HG02973 (cell line): ENCODE measurements at regions not wholly inside any gene's neighbourhood (a gene's known extent, or its start where the extent isn't known, plus 50 kb on each side); places are given as distances from the start of the nearest gene placed in this dataset.
"Not testable (repeated sequence)": the region's sequence is repeated elsewhere in the genome, so short reads cannot be mapped to it uniquely, and the experiment has no call there.

ENCODE experiments used
- ATAC-seq: cut with Tn5 transposase; IDR thresholded peaks from one replicate; pipeline ENCODE4 v1.9.1; 2021; ENCODE audit warnings: moderate library complexity; ENCODE audit not compliant: unreplicated experiment

GRCh38 chr5:152607401-152608160 lies 202.5 kb upstream of the NMUR2 start:
- ATAC-seq, result no peak

- ATAC-seq, result no peak
These were observed 203.4 kb upstream of the NMUR2 start for GRCh38 chr5:152608458-152608857.

GRCh38 chr5:152619756-152620155 lies 214.7 kb upstream of the NMUR2 start:
- no peak for ATAC-seq

DNA sequence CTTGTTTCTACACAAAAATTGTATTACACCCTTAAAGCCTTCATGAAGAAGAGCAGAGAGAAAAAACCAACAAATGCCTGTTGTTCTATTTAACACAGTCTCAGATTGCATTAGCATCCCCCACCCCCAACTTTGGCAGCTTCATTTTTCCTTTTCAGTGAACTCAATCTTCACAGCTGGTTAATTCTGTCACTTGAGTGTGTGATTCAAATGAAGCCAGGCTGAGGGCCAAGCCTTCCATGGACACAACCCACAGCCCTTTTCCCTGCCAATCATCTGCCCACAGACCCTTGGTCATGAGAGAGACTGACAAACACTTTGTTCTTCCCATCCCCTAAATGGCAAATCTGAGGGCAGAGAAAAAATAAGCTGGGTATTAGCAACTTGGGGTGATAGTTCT lies 217.5 kb upstream of the NMUR2 start:
- ATAC-seq, result no peak

DNA sequence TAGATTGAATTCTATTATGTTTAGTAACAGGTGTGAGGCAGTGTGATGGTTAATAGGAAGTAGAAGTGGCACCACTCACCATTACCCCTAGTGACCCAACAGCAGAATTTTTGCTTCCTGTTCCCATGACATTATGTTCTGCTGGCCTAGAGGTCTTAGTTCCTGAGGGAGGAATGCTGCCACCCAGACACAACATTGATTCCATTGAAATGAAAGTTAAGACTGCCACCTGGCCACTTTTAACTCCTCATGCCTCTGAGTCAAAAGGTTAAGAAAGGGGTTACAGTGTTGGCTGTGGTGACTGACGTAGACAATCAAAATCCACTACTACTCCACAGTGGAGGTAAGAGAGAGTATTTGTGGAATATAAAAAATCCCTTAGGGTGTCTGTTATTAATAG lies 218.9 kb upstream of the NMUR2 start:
- ATAC-seq, result no peak

DNA sequence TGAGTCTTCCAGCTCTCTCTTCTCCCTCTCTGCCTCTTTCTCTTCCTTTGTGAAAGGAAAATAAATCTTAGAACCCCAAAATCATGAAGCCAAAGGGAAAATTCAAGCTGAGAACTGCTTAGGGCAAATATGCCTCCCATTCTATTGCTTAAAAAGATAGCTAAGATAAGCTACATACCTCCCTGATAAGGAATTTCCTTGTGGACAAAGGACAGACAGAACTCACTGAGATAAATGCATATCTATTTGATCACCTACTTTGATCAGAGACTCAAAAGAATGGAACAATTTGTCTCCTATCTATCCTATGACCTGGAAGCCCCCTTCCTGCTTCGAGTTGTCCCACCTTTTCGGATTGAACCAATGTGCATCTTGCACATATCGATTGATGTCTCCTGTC lies 220.6 kb upstream of the NMUR2 start:
- no peak for ATAC-seq

- no peak for ATAC-seq
These were observed 226.1 kb upstream of the NMUR2 start for GRCh38 chr5:152631221-152631620.

- no peak for ATAC-seq
These were observed 227.3 kb upstream of the NMUR2 start for GRCh38 chr5:152632360-152632759.

- no peak for ATAC-seq
These were observed 229.5 kb upstream of the NMUR2 start for GRCh38 chr5:152634586-152634985.

- ATAC-seq, result no peak
These were observed 234.0 kb upstream of the NMUR2 start for GRCh38 chr5:152638996-152639552.

- ATAC-seq, result no peak
These were observed 237.1 kb upstream of the NMUR2 start for GRCh38 chr5:152641970-152642805.

DNA sequence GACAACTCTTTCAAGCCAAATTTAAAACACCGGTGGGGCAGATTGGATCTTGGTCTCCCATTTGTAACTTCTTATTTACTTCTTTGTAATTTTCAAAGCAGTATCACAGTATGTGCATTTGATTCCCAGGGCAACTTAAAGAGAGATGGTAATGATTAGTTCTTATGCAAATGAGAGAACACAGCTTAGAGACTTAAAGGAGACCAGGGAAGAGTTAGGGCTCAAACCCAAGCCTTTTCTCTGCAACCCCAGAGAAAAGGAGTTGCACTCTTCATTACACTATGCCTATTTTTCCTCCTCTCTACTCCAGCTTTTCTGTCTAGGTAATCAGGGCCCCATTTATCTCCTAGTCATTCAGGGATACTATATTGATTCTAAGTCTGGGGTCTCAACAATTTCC lies 237.8 kb upstream of the NMUR2 start:
- ATAC-seq, result no peak

- ATAC-seq, result no peak
These were observed 239.1 kb upstream of the NMUR2 start for GRCh38 chr5:152644029-152644728.

GRCh38 chr5:152649609-152650008 lies 244.5 kb upstream of the NMUR2 start:
- no peak for ATAC-seq

- ATAC-seq, result no peak
These were observed 245.3 kb upstream of the NMUR2 start for GRCh38 chr5:152650413-152650812.

DNA sequence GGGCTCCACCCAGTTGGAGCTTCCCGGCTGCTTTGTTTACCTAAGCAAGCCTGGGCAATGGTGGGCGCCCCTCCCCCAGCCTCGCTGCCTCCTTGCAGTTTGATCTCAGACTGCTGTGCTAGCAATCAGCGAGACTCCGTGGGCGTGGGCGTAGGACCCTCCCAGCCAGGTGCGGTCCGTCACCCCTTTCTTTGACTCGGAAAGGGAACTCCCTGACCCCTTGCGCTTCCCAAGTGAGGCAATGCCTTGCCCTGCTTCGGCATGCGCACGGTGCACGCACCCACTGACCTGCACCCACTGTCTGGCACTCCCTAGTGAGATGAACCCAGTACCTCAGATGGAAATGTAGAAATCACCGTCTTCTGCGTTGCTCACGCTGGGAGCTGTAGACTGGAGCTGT lies 254.4 kb upstream of the NMUR2 start:
- not testable (repeated sequence) for ATAC-seq

DNA sequence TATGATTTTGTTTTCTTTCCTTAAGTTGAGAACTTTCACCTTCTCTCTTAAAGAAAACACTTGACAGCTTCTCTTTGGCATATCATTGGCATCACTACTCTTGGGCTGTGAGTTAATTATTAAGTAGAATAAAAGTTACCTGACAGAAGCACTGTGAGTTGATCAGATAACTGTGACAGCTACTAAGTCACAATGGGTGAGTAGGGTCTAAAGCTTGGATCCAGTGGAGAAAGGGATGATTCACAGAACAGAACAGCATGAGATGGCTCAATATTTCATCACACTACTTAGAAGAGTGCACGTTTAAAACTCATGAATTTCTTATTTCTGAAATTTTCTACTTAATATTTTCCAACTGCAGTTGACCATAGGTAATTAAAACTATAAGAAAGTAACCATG lies 268.5 kb upstream of the NMUR2 start:
- ATAC-seq, result no peak

- ATAC-seq, result no peak
These were observed 269.3 kb upstream of the NMUR2 start for GRCh38 chr5:152674403-152674802.

- no peak for ATAC-seq
These were observed 271.1 kb upstream of the NMUR2 start for GRCh38 chr5:152676196-152676595.

GRCh38 chr5:152683205-152683604 lies 278.1 kb upstream of the NMUR2 start:
- no peak for ATAC-seq

- no peak for ATAC-seq
These were observed 281.9 kb upstream of the NMUR2 start for GRCh38 chr5:152686931-152687330.
